GM19438 (cell line): ENCODE measurements at regions not wholly inside any gene's neighbourhood (a gene's known extent, or its start where the extent isn't known, plus 50 kb on each side); places are given as distances from the start of the nearest gene placed in this dataset.

ENCODE experiments used
- ATAC-seq: cut with Tn5 transposase; IDR thresholded peaks from one replicate; pipeline ENCODE4 v1.9.1; 2021; ENCODE audit warnings: low read depth; ENCODE audit not compliant: unreplicated experiment

- no peak for ATAC-seq
These were observed 558.8 kb downstream of the MBD2 start for GRCh38 chr18:53665701-53666100.

DNA sequence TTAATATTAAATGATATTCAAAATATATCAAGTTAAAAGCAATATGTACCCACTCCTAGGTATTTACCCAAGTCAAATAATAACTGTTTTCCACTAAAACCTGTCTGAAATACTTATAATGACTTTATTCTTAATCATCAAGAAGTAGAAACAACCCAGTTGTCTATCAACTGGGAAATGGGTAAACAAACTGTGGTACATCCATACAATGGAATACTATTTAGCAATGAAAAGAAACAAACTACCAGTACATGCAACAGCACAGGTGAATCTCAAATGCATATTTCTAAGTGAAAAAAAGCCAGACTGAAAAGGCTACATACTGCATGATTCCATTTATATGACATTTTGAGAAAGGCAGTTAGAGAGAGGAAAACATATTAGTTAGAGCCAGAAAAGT is 559.9 kb downstream of the MBD2 start:
- no peak for ATAC-seq

DNA sequence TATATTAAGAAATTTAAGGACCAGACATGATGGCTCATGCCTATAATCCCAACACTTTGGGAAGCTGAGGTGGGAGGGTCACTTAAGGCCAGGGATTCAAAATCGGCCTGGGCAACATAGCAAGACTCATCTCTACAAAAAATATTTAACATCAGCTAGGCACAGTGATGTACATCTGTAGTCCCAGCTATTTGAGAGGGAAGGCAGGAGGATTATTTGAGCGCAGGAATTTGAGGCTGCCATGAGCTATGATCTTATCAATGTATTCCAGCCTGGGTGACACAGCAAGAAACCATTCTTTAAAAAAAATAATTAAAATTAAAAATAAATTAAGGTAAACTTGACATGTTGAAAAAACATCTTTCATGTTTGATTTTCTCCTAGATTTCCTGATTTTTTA is 564.2 kb downstream of the MBD2 start:
- ATAC-seq, result no peak

DNA sequence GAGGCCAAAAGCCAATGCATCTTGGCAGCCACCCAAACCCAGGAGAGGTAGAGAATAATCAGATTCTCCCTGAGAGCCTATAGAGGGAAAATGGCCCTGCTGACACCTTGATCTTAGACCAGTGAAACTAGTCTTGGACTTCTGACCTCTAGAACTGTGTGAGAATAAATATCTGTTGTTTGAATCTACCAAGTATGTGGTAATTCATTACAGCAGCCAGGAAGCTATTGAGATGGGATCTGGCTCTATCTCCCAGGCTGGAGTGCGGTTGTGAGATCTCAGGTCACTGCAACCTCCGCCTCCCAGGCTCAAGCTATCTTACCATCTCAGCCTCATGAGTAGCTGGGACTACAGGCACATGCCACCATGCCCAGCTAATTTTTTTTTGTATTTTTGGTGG is 567.2 kb downstream of the MBD2 start:
- ATAC-seq, result no peak

- ATAC-seq, result no peak
These were observed 574.8 kb downstream of the MBD2 start for GRCh38 chr18:53649621-53650020.

- no peak for ATAC-seq
These were observed 579.5 kb downstream of the MBD2 start for GRCh38 chr18:53644799-53645471.

GRCh38 chr18:53639687-53640086 is 584.8 kb downstream of the MBD2 start:
- ATAC-seq, result no peak

- ATAC-seq, result no peak
These were observed 595.1 kb downstream of the MBD2 start for GRCh38 chr18:53629337-53629736.

DNA sequence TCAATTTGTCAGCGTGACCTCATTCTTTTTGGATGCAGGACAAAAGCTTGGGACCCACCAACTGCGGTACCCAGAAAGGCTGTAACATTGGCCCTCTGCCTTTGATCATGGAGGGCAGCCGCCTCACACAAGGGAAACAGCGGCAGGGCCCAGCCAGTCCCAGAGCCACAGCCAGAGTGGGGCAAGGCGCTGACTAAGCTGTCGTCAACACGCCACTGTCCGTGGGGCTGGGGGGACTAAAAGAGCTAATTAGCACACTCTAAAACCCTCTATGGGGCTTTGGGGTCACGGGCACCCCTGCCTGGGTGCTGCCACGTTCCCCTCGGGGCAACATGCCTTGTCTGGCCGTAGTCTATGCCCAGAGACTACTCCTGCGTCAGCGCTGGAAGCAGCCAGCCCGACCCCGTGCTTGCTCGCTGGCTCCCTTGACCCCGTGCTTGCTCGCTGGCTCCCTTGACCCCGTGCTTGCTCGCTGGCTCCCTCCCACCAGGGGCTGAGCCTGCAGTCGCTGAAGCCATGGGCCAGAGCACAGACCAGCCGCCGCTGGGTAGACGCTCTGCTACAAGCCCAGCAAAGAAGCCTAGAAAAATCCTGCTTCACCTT is 598.4 kb downstream of the MBD2 start:
- no peak for ATAC-seq

DNA sequence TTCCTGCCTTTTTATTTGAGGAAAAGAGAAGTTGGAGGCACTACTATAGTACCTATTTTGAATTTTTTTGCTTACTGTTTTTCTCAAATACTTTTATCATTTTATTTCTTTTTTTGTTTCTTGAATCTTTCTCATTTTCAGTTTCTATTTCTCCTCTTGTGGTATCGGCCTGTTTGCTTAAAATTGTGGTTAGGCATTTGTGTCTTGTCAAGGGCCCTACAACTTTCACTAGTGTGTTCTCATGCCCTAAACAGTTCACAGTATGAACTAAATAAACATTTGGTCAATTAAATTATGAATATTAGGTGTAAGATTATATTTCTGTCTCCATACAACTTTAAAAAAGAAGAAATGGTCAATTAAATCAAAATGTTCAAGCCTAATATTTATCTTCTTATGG is 613.5 kb downstream of the MBD2 start:
- no peak for ATAC-seq

DNA sequence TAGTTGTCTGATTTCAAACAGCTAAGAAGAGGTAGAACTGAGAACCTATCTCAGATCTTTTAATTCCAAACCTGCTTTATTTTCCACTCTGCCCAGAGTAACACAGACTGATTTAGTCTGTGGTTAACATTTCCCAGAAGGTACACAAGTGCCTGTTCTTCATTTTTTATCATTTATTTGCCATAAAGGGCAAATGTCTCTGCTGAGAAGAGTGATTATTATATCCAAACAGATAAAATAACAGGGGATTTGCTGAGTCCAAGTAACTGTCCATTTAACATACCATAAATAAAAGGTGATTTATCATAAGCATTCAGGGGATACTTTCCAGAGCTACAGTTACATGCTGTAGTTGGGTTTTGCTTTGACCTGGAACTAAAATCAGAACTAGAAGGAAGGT is 617.7 kb downstream of the MBD2 start:
- no peak for ATAC-seq

GRCh38 chr18:53605198-53605597 is 619.3 kb downstream of the MBD2 start:
- no peak for ATAC-seq

DNA sequence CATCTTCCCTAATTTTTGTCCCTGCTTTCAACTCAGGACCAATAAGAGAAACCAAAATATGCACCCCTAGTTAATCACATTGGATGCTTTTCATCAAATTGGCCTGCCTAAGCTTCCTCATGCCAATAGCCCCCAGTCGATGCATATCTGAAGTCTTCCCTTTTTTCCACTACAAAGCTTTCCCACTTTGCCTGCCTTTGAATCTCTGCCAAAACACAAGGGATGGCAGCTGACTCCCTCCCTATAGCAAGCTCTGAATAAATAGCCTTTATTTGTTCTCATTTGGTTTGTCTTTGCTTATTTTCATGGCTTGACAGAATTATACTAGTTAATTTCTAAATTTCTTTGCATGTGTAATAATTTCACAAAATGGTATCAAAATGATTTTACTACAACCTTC is 621.2 kb downstream of the MBD2 start:
- ATAC-seq, result no peak

DNA sequence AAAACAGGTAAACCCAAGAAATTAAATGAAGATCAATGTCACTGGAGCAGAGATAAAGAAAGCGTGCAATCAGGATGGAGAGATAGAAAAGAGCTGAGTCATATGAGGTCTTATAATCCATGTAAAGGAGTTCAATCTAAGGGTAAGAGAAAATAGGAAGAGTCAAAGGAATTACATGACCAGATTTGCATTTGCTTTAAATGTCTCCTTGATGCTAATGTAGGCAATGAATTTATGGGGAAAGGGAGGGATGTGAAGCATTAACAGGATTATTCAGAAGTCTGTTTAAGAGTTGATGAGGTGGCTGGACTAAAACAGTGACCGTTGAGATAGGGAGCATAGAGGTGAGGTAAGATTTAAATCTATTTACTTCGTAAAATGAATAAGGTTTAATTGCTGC is 623.1 kb downstream of the MBD2 start:
- no peak for ATAC-seq

GRCh38 chr18:53586923-53587322 is 637.5 kb downstream of the MBD2 start:
- ATAC-seq, result no peak
